NCI-H2171 (cell line): ENCODE measurements at regions not wholly inside any gene's neighbourhood (a gene's known extent, or its start where the extent isn't known, plus 50 kb on each side); places are given as distances from the start of the nearest gene placed in this dataset.

Experiments
- DNase-seq: peaks from one replicate; lab custom pipeline; 2025; lab: John Stamatoyannopoulos, UW

GRCh38 chr10:69684020-69684980 is 54.3 kb downstream of the FAM241B start:
- DNase-seq = no peak

- DNase-seq = no peak
Observed at GRCh38 chr10:69684981-69685353, 54.9 kb downstream of the FAM241B start.

- DNase-seq = no peak
Observed at GRCh38 chr10:69685426-69685801, 55.4 kb downstream of the FAM241B start.

- DNase-seq = no peak
Observed at GRCh38 chr10:69685802-69686585, 55.9 kb downstream of the FAM241B start.

GRCh38 chr10:69686866-69687265 is 56.8 kb downstream of the FAM241B start:
- no peak for DNase-seq

- no peak for DNase-seq
Observed at GRCh38 chr10:69687426-69687825, 57.4 kb downstream of the FAM241B start.

GRCh38 chr10:69692267-69692666 is 62.2 kb downstream of the FAM241B start:
- no peak for DNase-seq

- DNase-seq = no peak
Observed at GRCh38 chr10:69692891-69693290, 62.8 kb downstream of the FAM241B start.

- no peak for DNase-seq
Observed at GRCh38 chr10:69693886-69694285, 63.8 kb downstream of the FAM241B start.

GRCh38 chr10:69696073-69696731 is 66.2 kb downstream of the FAM241B start:
- no peak for DNase-seq

GRCh38 chr10:69697006-69697405 is 67.0 kb downstream of the FAM241B start:
- DNase-seq = no peak

- no peak for DNase-seq
Observed at GRCh38 chr10:69703256-69703655, 73.2 kb downstream of the FAM241B start.

- no peak for DNase-seq
Observed at GRCh38 chr10:69703766-69704630, 74.0 kb downstream of the FAM241B start.

GRCh38 chr10:69709366-69709941 is 79.4 kb downstream of the FAM241B start:
- DNase-seq = no peak

GRCh38 chr10:69710008-69710888 is 80.2 kb downstream of the FAM241B start:
- no peak for DNase-seq

- DNase-seq = no peak
Observed at GRCh38 chr10:69712342-69712741, 82.3 kb downstream of the FAM241B start.

GRCh38 chr10:69714572-69714971 is 84.5 kb downstream of the FAM241B start:
- DNase-seq = no peak

GRCh38 chr10:69715156-69715898 is 85.3 kb downstream of the FAM241B start:
- no peak for DNase-seq

GRCh38 chr10:69715899-69716606 is 85.7 kb upstream of the COL13A1 start:
- no peak for DNase-seq
